NCI-H2171 (cell line): ENCODE measurements at regions not wholly inside any gene's neighbourhood (a gene's known extent, or its start where the extent isn't known, plus 50 kb on each side); places are given as distances from the start of the nearest gene placed in this dataset.
A peak's percentile ranks its signal among the peaks of the same experiment; 100 is the strongest.

Source experiments
- DNase-seq: peaks from one replicate; lab custom pipeline; 2025; lab: John Stamatoyannopoulos, UW

- no peak for DNase-seq
Measured at GRCh38 chr18:53817976-53818950, 406.2 kb downstream of the MBD2 start.

- DNase-seq, result no peak
Measured at GRCh38 chr18:53800171-53800570, 424.3 kb downstream of the MBD2 start.

- no peak for DNase-seq
Measured at GRCh38 chr18:53799134-53799533, 425.3 kb downstream of the MBD2 start.

GRCh38 chr18:53798516-53798915, 426.0 kb downstream of the MBD2 start:
- DNase-seq, result no peak

- no peak for DNase-seq
Measured at GRCh38 chr18:53797998-53798495, 426.4 kb downstream of the MBD2 start.

GRCh38 chr18:53796040-53796729, 428.3 kb downstream of the MBD2 start:
- DNase-seq, result no peak

GRCh38 chr18:53795610-53796009, 428.9 kb downstream of the MBD2 start:
- DNase-seq, result no peak

GRCh38 chr18:53795061-53795460, 429.4 kb downstream of the MBD2 start:
- DNase-seq, result no peak

- no peak for DNase-seq
Measured at GRCh38 chr18:53792762-53793161, 431.7 kb downstream of the MBD2 start.

- DNase-seq, result no peak
Measured at GRCh38 chr18:53790786-53791185, 433.7 kb downstream of the MBD2 start.

GRCh38 chr18:53789376-53790247, 434.9 kb downstream of the MBD2 start:
- no peak for DNase-seq

GRCh38 chr18:53785811-53786210, 438.7 kb downstream of the MBD2 start:
- no peak for DNase-seq

- DNase-seq, result no peak
Measured at GRCh38 chr18:53784253-53784652, 440.2 kb downstream of the MBD2 start.

- DNase-seq, result no peak
Measured at GRCh38 chr18:53780666-53781065, 443.8 kb downstream of the MBD2 start.

GRCh38 chr18:53772293-53772692, 452.2 kb downstream of the MBD2 start:
- peak; percentile 24 for DNase-seq

- DNase-seq, result peak; percentile 49
Measured at GRCh38 chr18:53771664-53772063, 452.8 kb downstream of the MBD2 start.

GRCh38 chr18:53765211-53765610, 459.3 kb downstream of the MBD2 start:
- no peak for DNase-seq

- no peak for DNase-seq
Measured at GRCh38 chr18:53764086-53764485, 460.4 kb downstream of the MBD2 start.

GRCh38 chr18:53757328-53757727, 467.1 kb downstream of the MBD2 start:
- DNase-seq, result no peak

GRCh38 chr18:53756610-53756972, 467.9 kb downstream of the MBD2 start:
- DNase-seq, result no peak

- DNase-seq, result no peak
Measured at GRCh38 chr18:53755914-53756609, 468.4 kb downstream of the MBD2 start.
